Non-pigmented ciliary epithelial cell (primary cell): ENCODE measurements at regions not wholly inside any gene's neighbourhood (a gene's known extent, or its start where the extent isn't known, plus 50 kb on each side); places are given as distances from the start of the nearest gene placed in this dataset.

Source experiments
- DNase-seq: peaks from one replicate; pipeline ENCODE4 v3.0.0-alpha.2; 2010; ENCODE audit warnings: low read depth

DNA sequence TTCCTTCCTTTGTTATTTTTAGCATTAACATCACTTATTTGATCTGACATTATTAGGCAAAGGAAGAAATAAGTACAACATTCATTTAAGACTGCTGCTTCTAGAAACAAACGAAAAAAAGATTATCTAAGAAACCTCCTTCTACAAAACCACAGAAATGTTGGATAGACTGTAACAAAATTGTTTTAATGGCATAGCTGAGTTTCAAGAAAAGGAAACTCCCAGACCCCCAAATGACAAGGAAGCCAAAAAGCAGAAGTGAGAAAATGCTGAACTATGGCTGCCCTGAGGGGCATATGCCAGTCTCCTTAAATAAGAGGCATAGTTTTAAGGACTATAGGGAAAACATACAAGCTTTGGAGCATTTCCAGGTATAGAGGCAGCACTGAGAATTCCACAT is 1431.6 kb upstream of the TENM3 start:
- DNase-seq = no peak

DNA sequence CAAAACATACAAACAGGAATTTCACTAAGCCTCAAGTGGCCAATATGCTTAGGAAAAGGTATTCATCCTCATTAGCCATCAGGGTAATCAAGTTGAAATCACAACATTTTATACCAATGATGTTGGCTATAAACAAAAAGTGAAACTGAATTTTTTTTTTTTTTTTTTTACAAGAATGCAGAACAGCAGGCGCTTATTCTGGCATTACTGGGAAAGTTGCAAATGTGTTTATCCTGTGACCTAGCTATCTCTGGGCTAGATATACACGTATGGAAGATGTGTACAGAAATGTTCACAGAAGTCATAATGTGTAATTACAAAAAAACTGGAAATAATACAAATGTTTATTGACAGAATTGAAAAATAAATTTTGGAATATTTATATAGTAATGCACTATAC is 1430.4 kb upstream of the TENM3 start:
- DNase-seq = no peak

DNA sequence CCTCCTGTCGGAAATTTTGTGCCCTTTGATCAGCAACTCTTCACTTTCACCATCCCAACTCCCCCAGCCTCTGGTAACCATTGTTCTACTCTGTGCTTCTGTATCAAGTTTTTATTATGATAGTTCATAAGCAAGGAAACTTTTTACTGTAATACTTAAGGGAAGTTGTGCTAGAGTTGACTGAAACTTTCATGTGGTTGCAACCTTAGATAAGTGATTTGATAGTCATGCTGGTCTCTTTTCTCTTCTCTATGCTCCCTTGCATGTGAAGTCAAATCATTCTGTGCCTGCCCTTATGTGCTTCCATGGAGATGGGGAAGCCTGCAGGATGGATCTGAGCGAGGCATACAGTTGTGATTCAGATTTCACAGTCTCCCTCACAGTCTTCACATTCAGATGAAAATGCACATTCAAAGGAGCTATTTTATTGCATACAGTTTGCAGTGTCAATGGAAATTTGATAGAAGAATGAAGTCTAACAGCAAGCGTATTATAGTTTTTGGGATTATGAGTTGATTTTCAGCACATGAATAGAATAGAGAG is 1428.3 kb upstream of the TENM3 start:
- DNase-seq = no peak

DNA sequence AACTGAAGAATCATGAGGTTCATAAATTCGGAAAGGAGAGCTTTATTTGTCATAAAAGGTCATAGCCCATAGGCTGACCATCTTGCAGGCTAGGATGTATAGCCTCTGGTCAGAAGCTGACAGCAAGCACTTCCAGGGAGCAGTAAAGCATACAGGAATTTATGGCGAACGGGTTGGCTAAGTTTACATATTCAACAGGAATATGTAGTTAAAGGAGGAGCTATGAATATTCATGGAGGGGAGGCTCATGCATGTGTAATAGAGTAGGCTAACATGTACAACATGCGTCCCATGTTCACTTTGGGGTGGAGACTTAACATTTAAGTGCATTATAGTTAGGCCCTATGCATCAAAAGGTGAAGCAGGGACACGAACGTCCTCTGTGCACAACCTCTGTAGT is 1425.7 kb upstream of the TENM3 start:
- DNase-seq = no peak

DNA sequence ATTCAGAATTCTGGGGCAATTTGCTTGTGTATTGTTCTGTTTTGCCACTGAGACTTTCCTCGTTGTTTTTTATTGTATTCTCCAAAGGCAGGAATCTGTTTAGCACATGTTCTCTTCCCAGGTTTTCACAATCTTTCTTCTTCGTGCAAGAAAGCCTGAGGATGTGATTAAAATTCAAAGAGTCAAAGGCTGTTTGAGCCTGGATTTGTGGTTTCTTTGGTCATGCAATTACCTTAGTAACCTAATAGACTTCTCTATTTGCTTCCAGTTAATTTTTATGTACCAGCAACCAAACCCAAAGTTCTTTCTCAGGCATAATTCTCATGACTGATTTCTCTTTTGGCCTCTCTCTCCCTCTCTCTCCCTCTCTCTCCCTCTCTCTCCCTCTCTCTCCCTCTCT is 1420.1 kb upstream of the TENM3 start:
- DNase-seq = no peak

DNA sequence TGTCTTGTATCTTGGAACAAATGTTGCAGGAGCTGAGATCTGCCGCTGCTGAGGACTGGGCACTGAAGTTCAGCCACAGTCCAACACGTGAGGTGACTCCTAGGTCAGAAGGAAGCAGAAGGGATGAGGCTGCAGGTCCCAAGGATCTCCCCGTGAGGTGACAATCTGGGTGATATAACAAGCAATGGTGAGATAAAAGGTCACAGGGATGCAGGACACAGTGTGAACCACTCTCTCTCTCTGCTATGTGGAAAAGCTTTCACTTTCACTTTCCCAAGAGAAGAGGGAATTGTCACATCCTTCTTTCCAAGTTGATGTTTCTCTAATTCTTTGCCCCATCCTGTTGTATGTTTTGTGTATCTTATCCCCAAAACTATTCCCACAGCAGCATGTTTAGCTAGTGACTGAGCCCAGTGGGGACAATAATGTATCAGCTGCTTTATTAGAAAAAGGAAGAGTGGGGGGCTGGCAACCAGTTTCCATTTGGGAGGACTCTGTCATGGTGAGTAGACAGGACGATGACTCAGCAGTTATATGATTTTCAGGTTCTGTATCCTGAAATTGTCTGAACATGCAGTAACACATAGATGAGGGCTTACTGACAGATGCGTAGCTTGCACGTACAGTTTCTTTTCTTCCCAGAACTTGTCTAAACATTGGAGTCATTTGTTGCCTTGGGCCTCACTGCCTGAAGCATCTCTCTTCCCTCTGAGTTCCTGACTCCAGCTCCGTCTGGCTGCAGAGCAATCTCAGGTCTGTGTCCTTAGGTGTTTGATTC is 1415.8 kb upstream of the TENM3 start:
- DNase-seq = no peak

DNA sequence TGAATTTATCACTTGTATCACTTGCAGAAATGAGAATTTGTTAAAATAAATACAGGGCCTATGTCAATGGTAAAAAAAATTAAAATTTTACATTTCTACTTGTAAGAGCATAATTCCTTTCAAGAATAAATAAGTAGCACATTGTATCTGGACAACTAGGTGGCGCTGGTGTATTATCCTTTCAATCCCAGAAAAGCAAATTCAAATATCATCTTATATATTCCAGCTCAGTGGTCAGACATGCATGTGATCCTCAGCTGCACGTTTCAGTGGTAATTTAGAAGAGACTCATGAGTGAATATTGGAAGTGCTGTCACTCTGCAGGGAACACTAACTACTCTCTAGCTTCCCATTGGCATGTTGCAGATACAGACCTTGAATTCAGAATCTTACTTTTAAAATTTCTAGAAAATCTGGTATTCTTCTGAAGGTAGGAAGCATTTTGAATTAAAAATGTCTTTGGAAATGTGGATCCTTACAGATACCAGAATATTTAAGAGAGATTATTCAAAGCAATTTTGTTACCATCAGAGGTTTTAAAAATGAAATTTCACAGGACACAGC is 1414.7 kb upstream of the TENM3 start:
- peak; percentile 40 for DNase-seq

DNA sequence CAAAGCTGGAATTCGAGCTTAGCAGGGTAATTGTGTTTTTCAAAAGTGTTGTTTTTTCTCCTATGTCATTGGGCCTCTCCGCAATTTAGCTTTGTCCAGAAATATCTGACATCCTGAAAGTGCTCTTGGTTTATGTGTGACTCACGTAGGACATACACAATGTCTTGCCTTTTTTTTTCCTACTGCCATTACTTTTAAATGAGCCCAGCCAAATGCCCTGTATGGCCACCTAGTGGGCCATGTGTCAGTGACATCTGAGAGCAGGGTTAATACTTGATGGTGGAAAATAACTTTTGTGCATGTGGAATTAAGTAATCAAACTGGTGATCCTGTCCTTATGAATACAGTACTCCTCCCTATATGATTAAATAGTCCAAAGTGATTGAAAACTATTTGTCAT is 1411.1 kb upstream of the TENM3 start:
- no peak for DNase-seq

DNA sequence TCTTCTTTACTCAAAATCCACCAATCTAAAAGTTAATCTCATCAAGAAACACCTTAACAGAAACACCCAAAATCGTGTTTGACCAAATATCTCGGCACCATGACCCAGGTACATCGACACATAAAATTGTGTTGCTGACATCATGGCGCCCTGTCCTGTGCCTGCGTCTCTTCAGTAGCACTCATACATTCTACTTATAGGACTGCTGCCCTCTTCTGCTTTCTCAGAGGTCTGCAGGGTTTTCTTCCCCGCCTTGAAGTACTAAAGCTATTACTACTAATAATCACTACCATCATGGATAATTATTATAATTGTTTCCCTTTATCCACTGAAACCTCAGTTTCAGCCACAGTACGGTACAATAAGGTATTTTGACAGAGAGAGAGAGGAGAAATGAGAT is 1403.1 kb upstream of the TENM3 start:
- no peak for DNase-seq

DNA sequence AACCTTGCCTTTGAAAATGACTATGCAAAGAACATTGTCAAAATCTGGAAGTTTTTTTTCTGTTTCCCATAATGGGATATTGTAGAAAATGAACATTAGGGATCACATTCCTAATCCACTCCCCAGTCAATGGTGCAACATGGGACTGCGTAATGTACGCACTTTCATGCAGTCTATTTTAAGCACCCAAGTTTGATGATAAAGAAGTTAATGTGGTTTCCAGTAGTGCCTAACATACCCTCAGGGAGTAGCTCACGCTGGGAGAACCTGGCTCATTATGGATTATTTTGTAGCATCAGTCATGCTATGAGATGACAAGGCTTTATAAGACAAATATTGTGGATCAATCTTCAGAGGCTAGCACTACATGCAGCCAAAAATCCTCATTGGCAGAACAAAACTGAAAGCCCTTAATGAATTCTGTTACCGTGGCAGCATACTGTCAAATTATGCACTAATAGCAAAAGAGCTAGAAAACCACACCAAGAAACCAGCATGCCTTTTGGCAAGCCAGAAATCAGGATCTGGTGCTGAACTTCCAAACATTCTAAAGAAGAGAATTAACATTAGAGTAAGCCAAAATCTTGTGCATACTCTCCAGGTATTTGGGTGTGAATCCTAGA is 1392.8 kb upstream of the TENM3 start:
- no peak for DNase-seq

DNA sequence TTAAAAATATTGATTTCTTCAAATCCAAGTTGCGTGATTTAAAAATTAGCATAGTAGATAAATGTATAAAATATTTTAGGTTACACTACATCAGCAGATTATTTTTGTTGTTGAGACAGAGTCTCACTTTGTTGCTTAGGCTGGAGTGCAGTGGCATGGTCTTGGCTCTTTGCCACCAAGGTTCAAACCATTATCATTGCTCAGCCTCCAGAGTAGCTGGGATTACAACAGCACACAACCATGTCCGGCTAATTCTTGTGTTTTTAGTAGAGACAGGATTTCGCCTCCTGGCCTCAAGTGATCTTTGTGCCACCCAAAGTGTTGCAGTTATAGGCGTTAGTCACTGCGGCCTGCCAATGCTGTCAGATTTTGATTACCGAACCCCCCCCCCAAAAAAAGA is 1390.5 kb upstream of the TENM3 start:
- no peak for DNase-seq

DNA sequence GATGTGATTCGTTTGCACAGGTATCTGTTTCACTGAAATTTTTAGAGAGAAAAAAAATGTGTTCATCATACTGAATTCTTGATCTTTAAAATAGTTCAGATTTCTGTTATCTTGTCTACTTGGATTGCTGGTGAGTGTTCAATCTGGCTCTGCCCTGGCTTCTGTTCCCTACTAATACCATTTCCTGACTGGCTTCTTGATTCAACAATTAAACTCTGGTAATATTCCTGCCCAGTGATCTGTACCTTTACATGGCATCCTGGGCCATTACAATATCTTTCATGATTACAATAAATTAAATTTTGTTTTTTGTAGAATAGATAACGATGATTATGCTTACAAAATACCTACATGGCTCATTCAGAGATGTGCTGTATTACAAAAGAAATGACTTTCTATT is 1388.0 kb upstream of the TENM3 start:
- no peak for DNase-seq

DNA sequence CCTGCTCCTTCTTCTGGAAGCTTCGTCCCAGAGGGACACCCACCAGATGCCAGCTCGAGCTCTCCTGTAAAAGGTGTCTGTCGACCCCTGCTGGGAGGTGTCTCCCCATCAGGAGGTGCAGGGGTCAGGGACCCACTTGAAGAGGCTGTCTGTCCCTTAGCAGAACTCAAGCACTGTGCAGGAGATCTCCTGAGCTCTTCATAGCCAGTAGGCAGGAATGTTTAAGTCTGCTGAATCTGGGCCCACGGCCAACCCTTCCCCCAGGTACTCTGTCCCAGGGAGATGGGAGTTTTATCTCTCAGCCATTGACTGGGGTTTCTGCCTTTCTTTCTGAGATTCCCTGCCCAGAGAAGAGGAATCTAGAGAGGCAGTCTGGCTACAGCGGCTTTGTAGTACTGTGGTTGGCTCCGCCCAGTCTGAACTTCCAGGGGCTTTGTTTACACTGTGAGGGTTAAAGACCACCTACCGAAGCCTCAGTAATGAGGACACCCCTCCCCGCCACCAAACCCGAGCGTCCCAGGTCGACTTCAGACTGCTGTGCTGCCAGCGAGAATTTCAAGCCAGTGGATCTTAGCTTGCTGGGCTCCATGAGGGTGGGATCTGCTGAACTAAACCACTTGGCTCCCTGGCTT is 1383.0 kb upstream of the TENM3 start:
- no peak for DNase-seq

DNA sequence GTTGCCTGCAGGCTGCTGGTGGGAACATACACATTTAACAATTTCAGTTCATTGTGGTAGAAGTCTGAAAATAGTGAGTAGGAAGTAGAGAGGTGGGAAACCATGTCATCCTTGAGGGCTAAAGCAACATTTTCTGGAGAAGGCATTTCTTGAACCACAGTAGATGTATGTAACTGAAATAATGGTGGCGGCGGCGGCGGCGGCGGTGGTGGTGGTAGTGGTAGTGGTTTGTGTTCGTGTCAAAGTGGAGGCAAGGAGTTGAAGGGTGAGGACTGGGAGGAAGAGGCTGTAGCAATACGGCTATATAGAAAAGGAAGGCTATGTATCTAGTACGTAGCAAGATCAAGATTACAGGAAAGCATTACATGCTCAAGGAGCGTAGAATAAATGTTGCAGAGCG is 1381.6 kb upstream of the TENM3 start:
- no peak for DNase-seq

DNA sequence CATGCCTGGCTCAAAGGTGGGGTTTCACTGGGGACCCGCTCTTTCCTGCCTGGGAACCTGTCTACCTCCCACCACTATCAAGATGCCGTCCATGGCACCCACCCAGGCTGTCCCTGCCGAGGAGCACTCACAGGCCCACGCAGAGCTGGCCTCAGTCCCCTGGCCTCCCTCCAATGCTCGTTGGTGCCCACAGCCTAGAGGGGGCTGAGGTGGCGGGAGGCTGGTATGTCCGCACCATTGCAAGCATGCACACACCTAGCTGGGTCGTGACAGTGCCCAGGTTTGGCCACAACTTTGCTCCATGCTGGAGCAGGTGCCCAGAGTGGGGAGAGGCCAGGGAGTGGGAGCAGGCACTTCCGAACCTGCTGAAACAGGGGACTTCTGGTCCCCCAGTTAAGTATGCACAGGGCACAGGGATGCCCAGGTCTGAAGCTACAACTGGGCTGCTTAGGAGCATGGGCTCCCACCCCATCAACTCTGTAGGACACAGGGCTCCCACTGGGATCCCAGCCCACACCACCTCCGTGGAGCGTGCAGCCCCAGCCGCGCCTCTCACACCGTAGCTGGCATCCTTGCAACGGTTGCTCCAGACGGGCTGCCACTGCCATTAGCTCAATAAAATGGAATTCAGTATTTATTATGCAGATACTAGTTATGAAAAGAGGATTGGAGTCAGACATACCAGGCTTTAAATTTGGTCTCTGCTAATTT is 1376.1 kb upstream of the TENM3 start:
- DNase-seq = no peak

DNA sequence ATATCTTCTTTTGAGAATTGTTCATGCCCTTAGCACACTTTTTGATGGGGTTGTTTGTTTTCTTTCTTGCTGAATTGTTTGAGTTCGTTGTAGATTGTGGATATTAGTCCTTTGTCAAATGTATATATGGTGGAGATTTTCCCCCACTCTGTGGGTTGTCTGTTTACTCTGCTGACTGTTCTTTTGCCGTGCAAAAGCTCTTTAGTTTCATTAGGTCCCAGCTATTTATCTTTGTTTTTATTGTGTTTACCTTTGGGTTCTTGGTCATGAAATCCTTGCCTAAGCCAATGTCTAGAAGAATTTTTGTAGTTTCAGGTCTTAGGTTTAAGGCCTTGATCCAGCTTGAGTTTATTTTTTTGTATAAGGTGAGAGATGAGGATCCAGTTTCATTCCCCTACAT is 1372.6 kb upstream of the TENM3 start:
- DNase-seq = no peak

DNA sequence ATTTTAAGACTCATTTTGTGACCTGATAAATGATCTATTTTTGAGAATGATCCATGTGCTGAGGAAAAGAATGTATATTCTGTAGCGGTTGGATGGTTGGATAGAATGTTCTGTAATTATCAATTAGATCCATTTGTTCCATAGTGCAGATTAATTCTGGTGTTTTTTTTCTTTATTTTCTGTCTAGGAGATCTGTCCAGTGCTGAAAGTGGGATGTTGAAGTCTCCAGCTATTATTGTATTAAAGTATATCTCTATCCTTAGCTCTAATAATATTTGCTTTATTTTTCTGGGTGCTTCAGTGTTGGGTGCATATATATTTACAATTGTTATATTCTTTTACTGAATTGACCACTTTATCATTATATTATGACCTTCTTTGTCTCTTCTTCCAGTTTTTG is 1344.9 kb upstream of the TENM3 start:
- DNase-seq = no peak

DNA sequence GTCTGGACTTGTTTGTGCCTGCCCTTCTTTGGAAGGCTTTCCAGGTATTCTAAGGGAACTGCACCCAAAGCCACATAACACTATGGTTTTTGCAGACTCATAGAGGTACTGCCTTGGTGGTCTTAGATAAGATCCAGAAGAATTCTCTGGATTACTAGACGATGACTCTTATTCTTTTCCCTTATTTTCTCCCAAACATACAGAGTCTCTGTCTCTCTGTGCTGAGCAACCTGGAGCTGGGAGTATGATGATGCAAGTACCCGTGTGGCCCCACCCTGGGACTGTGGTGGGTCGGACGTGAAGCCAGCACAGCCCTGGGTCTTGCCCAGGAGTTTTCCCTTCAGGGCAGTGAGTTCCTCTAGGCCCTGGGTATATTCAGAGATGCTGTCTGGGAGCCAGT is 1342.4 kb upstream of the TENM3 start:
- no peak for DNase-seq

DNA sequence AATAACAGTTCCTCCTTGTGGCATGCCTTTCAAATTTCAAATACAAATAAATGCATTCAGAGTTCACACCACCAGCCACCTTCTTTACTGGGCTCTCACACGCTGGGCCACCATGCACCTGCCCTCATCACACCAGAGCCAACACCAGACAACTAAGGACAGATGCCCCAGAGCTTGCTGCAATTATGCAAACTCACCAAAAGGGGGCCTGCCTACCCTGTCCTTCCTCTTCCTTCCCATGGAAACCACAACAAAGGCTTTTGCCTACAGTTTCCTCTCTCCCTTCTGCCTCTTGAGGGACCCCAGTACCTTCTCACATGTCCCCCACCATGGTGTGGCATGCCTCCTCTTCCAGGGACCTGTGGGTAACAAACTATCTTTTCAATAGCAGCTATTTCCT is 1333.9 kb upstream of the TENM3 start:
- no peak for DNase-seq

DNA sequence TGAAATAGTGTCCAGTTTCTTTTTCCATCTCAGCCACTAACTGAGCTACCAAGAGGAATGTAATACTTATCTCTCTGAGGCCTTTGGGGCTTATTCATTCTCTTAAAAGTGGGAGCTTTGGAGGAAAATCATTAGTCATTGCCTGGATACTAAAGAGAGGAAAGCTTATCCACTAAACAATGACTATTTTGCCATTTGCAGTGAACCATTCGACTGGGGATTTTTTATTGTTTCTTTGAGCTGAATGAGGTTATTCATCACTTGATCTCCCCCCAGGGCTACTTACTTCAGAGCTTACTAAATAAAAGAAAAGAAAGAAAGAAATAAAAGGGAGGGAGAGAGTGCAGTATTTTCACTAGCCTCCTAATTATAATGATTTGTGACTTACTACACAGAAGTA is 1329.5 kb upstream of the TENM3 start:
- no peak for DNase-seq

DNA sequence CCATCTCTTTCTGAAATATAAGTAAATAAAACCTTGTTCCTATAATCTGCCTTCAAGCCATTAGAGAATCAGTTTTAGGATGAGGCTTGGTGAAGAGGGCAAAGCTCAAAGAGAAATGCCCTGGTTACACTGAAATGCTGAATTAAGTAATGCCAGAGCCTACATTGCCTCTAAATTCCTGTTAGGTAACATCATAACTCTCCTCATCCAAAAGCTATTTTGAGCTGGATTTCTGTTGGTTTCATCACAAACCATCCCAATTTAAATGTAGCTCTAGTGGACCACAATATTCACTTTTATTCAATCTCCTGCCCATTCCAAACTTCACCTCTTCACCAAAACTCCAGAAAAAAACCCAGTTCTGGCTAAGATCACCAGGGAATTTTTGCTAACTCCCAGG is 1319.7 kb upstream of the TENM3 start:
- DNase-seq = no peak

DNA sequence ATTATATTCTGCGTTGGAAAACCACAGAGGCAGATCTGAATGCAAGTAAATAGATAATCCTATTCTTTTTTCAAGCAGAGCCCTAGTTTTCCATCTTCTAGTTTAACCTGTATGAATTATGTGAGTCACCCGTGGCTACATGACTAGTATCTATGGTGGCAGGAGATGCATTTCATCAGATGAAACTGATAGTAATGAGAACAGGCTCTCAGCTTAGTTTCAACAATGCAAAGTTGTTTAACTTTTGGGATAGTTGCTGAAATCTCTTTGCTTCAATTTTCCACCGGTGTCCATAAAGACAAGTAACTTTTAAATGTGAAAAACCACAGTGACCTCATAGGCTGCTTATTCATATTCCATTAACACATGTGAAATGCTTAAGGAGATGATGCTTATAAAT is 1317.4 kb upstream of the TENM3 start:
- no peak for DNase-seq
